HEK293 (cell line): ENCODE measurements at regions not wholly inside any gene's neighbourhood (a gene's known extent, or its start where the extent isn't known, plus 50 kb on each side); places are given as distances from the start of the nearest gene placed in this dataset.

Experiments
- CTCF ChIA-PET: fragments of 350-600 bp; formaldehyde crosslinking; extraction: SDS; loops from one replicate; lab custom pipeline; 2021; ENCODE audit warnings: antibody characterized with exemption; lab: Yijun Ruan, JAX
- POLR2A ChIA-PET: fragments of 300-600 bp; formaldehyde crosslinking; extraction: SDS; loops from one replicate; lab custom pipeline; 2020; ENCODE audit warnings: antibody characterized with exemption, inconsistent platforms; lab: Yijun Ruan, JAX
- H3K27ac ChIP-seq: fragments of 200-500 bp; sonication (Bioruptor generic); 2 replicates; pipeline ENCODE4 v1.5.1; 2014; ENCODE audit warnings: low read depth, low read length, control low read depth, inconsistent platforms; ENCODE audit errors: extremely low read depth
- H3K36me3 ChIP-seq, 2 experiments: fragments of 200-500 bp in 1 of 2; sonication (Bioruptor generic) in 1 of 2; 1 replicate in 1 of 2; 2 replicates in 1 of 2; pipeline ENCODE4 v1.5.1; 2014 to 2017; ENCODE audit warnings: inconsistent platforms in 2 of 2, low read length in 2 of 2; ENCODE audit not compliant: control insufficient read depth in 2 of 2, insufficient read depth in 1 of 2
- H3K4me1 ChIP-seq: fragments of 200-500 bp; sonication (Bioruptor generic); 2 replicates; pipeline ENCODE4 v1.5.1; 2014; ENCODE audit warnings: mild to moderate bottlenecking, low read length, inconsistent platforms; ENCODE audit not compliant: control insufficient read depth, insufficient read depth
- H3K4me3 ChIP-seq: 2 replicates; pipeline ENCODE4 v1.5.1; 2011; ENCODE audit warnings: low read depth, mild to moderate bottlenecking, control low read depth, low read length, moderate library complexity
- H3K9me3 ChIP-seq: fragments of 200-500 bp; sonication (Bioruptor generic); 2 replicates; pipeline ENCODE4 v1.5.1; 2014; ENCODE audit warnings: low read depth, low read length, inconsistent platforms; ENCODE audit not compliant: control insufficient read depth, insufficient read depth
- HOXC10 ChIP-seq: sonication (generic); formaldehyde crosslinking; IDR thresholded peaks from 2 replicates; pipeline ENCODE4 v1.8.1; 2023; ENCODE audit warnings: mild to moderate bottlenecking, missing genetic modification reagents
- KLF16 ChIP-seq: fragments of 450-650 bp; formaldehyde crosslinking; IDR thresholded peaks from 2 replicates; pipeline ENCODE4 v1.5.1; 2017; ENCODE audit warnings: missing biosample characterization, missing genetic modification characterization
- MZF1 ChIP-seq: fragments of 450-650 bp; formaldehyde crosslinking; IDR thresholded peaks from 2 replicates; pipeline ENCODE4 v1.5.1; 2017; ENCODE audit warnings: missing biosample characterization, missing genetic modification characterization, borderline replicate concordance
- OVOL3 ChIP-seq: fragments of 450-650 bp; formaldehyde crosslinking; IDR thresholded peaks from 2 replicates; pipeline ENCODE4 v1.5.1; 2016; ENCODE audit warnings: missing biosample characterization, missing genetic modification characterization
- SETDB1 ChIP-seq: IDR thresholded peaks from one replicate; pipeline ENCODE4 v1.6.1; 2017; ENCODE audit warnings: mild to moderate bottlenecking, low read length, moderate library complexity, mixed read lengths; ENCODE audit not compliant: insufficient read length
- ZBTB1 ChIP-seq: fragments of 450-650 bp; formaldehyde crosslinking; IDR thresholded peaks from 2 replicates; pipeline ENCODE4 v1.5.1; 2016; ENCODE audit warnings: missing biosample characterization, missing genetic modification characterization
- ZBTB11 ChIP-seq: fragments of 450-650 bp; formaldehyde crosslinking; conservative IDR thresholded peaks from 2 replicates; pipeline ENCODE4 v1.5.1; 2016; ENCODE audit warnings: low read depth, missing biosample characterization, missing genetic modification characterization
- ZBTB8A ChIP-seq: fragments of 450-650 bp; formaldehyde crosslinking; IDR thresholded peaks from 2 replicates; pipeline ENCODE4 v1.5.1; 2016; ENCODE audit warnings: missing biosample characterization, missing genetic modification characterization
- ZNF16 ChIP-seq: fragments of 450-650 bp; formaldehyde crosslinking; IDR thresholded peaks from 2 replicates; pipeline ENCODE4 v1.5.1; 2016; ENCODE audit warnings: low read depth, missing biosample characterization, missing genetic modification characterization
- ZNF169 ChIP-seq: fragments of 450-650 bp; formaldehyde crosslinking; IDR thresholded peaks from 2 replicates; pipeline ENCODE4 v1.5.1; 2016; ENCODE audit warnings: missing biosample characterization, missing genetic modification characterization
- ZNF274 ChIP-seq, 2 experiments: fragments of 200-500 bp in 1 of 2; fragments of 450-650 bp in 1 of 2; sonication (Bioruptor generic) in 1 of 2; formaldehyde crosslinking in 1 of 2; IDR thresholded peaks; 2 replicates each; pipeline versions ENCODE4 v1.5.1 to v1.6.1; 2014 to 2016; ENCODE audit warnings: borderline replicate concordance in 1 of 2, inconsistent platforms in 1 of 2, low read length in 1 of 2, missing biosample characterization in 1 of 2, missing genetic modification characterization in 1 of 2
- ZNF335 ChIP-seq: fragments of 450-650 bp; formaldehyde crosslinking; conservative IDR thresholded peaks from 2 replicates; pipeline ENCODE4 v1.5.1; 2016; ENCODE audit warnings: missing biosample characterization, missing genetic modification characterization
- ZNF354C ChIP-seq: fragments of 450-650 bp; formaldehyde crosslinking; IDR thresholded peaks from 2 replicates; pipeline ENCODE4 v1.5.1; 2016; ENCODE audit warnings: missing biosample characterization, missing genetic modification characterization, low read depth, borderline replicate concordance
- ZNF366 ChIP-seq: fragments of 450-650 bp; formaldehyde crosslinking; conservative IDR thresholded peaks from 2 replicates; pipeline ENCODE4 v1.5.1; 2016; ENCODE audit warnings: missing biosample characterization, missing genetic modification characterization
- ZNF530 ChIP-seq: fragments of 450-650 bp; formaldehyde crosslinking; IDR thresholded peaks from 2 replicates; pipeline ENCODE4 v1.5.1; 2016; ENCODE audit warnings: low read depth, missing biosample characterization, missing genetic modification characterization
- ZNF555 ChIP-seq: fragments of 450-650 bp; formaldehyde crosslinking; conservative IDR thresholded peaks from 2 replicates; pipeline ENCODE4 v1.5.1; 2017; ENCODE audit warnings: missing biosample characterization, mild to moderate bottlenecking, missing genetic modification characterization, inconsistent platforms
- ZNF624 ChIP-seq: fragments of 450-650 bp; formaldehyde crosslinking; IDR thresholded peaks from 2 replicates; pipeline ENCODE4 v1.5.1; 2017; ENCODE audit warnings: missing biosample characterization, missing genetic modification characterization
- TF ChIP-seq, protein P1 (sequence below): IDR thresholded peaks from 2 replicates; pipeline ENCODE4 v1.6.1; 2011; ENCODE audit warnings: mild to moderate bottlenecking, low read depth, low read length, borderline replicate concordance
- TF ChIP-seq, protein P2 (sequence below): fragments of 450-650 bp; formaldehyde crosslinking; IDR thresholded peaks from 2 replicates; pipeline ENCODE4 v1.5.1; 2016; ENCODE audit warnings: missing biosample characterization, missing genetic modification characterization, low read depth
- TF ChIP-seq, protein P3 (sequence below): fragments of 450-650 bp; formaldehyde crosslinking; conservative IDR thresholded peaks from 2 replicates; pipeline ENCODE4 v1.5.1; 2016; ENCODE audit warnings: low read depth, missing biosample characterization, missing genetic modification characterization

GRCh38 chr3:102926618-102927017, 491.8 kb downstream of the ZPLD1 start:
- TF ChIP-seq ZNF16 = no peak
- TF ChIP-seq ZNF169 = no peak
- peak; percentile 78 for TF ChIP-seq SETDB1
- TF ChIP-seq OVOL3 = no peak
- no peak for TF ChIP-seq ZNF624
- TF ChIP-seq ZNF335 = no peak
- no peak for TF ChIP-seq ZBTB11 (tag by site-specific recombination)
- TF ChIP-seq, protein P1, sequence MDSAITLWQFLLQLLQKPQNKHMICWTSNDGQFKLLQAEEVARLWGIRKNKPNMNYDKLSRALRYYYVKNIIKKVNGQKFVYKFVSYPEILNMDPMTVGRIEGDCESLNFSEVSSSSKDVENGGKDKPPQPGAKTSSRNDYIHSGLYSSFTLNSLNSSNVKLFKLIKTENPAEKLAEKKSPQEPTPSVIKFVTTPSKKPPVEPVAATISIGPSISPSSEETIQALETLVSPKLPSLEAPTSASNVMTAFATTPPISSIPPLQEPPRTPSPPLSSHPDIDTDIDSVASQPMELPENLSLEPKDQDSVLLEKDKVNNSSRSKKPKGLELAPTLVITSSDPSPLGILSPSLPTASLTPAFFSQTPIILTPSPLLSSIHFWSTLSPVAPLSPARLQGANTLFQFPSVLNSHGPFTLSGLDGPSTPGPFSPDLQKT = no peak
- TF ChIP-seq ZBTB1 (tag by site-specific recombination) = no peak
- H3K4me3 ChIP-seq = no peak overlapping the region
- POLR2A ChIA-PET = no interaction called here

GRCh38 chr3:102933377-102933776, 498.6 kb downstream of the ZPLD1 start:
- POLR2A ChIA-PET = no interaction called here
- TF ChIP-seq ZNF354C = no peak
- TF ChIP-seq, protein P2, sequence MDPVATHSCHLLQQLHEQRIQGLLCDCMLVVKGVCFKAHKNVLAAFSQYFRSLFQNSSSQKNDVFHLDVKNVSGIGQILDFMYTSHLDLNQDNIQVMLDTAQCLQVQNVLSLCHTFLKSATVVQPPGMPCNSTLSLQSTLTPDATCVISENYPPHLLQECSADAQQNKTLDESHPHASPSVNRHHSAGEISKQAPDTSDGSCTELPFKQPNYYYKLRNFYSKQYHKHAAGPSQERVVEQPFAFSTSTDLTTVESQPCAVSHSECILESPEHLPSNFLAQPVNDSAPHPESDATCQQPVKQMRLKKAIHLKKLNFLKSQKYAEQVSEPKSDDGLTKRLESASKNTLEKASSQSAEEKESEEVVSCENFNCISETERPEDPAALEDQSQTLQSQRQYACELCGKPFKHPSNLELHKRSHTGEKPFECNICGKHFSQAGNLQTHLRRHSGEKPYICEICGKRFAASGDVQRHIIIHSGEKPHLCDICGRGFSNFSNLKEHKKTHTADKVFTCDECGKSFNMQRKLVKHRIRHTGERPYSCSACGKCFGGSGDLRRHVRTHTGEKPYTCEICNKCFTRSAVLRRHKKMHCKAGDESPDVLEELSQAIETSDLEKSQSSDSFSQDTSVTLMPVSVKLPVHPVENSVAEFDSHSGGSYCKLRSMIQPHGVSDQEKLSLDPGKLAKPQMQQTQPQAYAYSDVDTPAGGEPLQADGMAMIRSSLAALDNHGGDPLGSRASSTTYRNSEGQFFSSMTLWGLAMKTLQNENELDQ (tag by site-specific recombination) = no peak
- no peak for TF ChIP-seq ZNF555 (tag by site-specific recombination)
- TF ChIP-seq ZNF274 (IDR thresholded peaks at IDR 0.05; ENCODE audit: low read length) = no peak
- no peak for TF ChIP-seq ZNF274 (tag by site-specific recombination; IDR thresholded peaks at IDR 0.05; ENCODE audit: borderline replicate concordance)
- TF ChIP-seq, protein P1 = no peak
- no peak for TF ChIP-seq HOXC10
- TF ChIP-seq ZNF530 (tag by site-specific recombination) = no peak
- no peak for TF ChIP-seq MZF1 (tag by site-specific recombination)
- TF ChIP-seq ZNF169 = no peak
- no peak for TF ChIP-seq ZNF366 (tag by site-specific recombination)
- TF ChIP-seq ZNF624 = no peak
- TF ChIP-seq ZBTB8A (tag by site-specific recombination) = no peak
- TF ChIP-seq KLF16 (tag by site-specific recombination) = no peak
- TF ChIP-seq, protein P3, sequence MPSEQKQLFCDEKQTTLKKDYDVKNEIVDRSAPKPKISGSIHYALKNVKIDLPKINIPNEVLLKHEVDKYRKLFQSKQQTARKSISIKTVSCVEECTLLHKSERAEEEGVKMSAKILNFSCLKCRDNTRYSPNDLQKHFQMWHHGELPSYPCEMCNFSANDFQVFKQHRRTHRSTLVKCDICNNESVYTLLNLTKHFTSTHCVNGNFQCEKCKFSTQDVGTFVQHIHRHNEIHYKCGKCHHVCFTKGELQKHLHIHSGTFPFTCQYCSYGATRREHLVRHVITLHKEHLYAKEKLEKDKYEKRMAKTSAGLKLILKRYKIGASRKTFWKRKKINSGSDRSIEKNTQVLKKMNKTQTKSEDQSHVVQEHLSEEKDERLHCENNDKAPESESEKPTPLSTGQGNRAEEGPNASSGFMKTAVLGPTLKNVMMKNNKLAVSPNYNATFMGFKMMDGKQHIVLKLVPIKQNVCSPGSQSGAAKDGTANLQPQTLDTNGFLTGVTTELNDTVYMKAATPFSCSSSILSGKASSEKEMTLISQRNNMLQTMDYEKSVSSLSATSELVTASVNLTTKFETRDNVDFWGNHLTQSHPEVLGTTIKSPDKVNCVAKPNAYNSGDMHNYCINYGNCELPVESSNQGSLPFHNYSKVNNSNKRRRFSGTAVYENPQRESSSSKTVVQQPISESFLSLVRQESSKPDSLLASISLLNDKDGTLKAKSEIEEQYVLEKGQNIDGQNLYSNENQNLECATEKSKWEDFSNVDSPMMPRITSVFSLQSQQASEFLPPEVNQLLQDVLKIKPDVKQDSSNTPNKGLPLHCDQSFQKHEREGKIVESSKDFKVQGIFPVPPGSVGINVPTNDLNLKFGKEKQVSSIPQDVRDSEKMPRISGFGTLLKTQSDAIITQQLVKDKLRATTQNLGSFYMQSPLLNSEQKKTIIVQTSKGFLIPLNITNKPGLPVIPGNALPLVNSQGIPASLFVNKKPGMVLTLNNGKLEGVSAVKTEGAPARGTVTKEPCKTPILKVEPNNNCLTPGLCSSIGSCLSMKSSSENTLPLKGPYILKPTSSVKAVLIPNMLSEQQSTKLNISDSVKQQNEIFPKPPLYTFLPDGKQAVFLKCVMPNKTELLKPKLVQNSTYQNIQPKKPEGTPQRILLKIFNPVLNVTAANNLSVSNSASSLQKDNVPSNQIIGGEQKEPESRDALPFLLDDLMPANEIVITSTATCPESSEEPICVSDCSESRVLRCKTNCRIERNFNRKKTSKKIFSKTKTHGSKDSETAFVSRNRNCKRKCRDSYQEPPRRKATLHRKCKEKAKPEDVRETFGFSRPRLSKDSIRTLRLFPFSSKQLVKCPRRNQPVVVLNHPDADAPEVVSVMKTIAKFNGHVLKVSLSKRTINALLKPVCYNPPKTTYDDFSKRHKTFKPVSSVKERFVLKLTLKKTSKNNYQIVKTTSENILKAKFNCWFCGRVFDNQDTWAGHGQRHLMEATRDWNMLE (tag by site-specific recombination) = no peak
- H3K27ac ChIP-seq = no peak overlapping the region
- H3K4me1 ChIP-seq = no peaks in the 10 kb centered on the region
- H3K9me3 ChIP-seq = no peaks in the 10 kb centered on the region
- no peak overlapping the region for H3K4me3 ChIP-seq
- no peaks in the 10 kb centered on the region for H3K36me3 ChIP-seq
- CTCF ChIA-PET = no interaction called here

More at GRCh38 chr3:102926618-102927017, 491.8 kb downstream of the ZPLD1 start:
- Histone ChIP-seq H3K4me1 (no peaks in the 10 kb centered on the region), H3K27ac (no peak overlapping the region), H3K9me3 (no peaks in the 10 kb centered on the region), H3K36me3 (no peaks in the 10 kb centered on the region)
- CTCF ChIA-PET = no interaction called here
